Activated naive CD4-positive, alpha-beta T cell treated with anti-CD3 and anti-CD28 coated beads, Interleukin-2, amount 10 ng/mL, durations not matched to agents 7 days and 5 days (primary cell): ENCODE measurements at regions not wholly inside any gene's neighbourhood (a gene's known extent, or its start where the extent isn't known, plus 50 kb on each side); places are given as distances from the start of the nearest gene placed in this dataset.

Source experiments
- CTCF ChIA-PET: fragments of 350-600 bp; sonication (Branson Sonifier 250); formaldehyde crosslinking; loops from one replicate; lab custom pipeline; 2021; ENCODE audit warnings: antibody characterized with exemption; lab: Charles Lee
- DNase-seq: peaks from one replicate; pipeline ENCODE4 v3.0.0-alpha.2; 2020
- H3K27ac Mint-ChIP-seq: one replicate; pipeline ENCODE4 v1.8.0; 2021; ENCODE audit warnings: mild to moderate bottlenecking, moderate library complexity, mixed read lengths
- H3K27me3 Mint-ChIP-seq: one replicate; pipeline ENCODE4 v1.8.0; 2021; ENCODE audit warnings: mild to moderate bottlenecking, mixed read lengths
- H3K36me3 Mint-ChIP-seq: one replicate; pipeline ENCODE4 v1.8.0; 2021; ENCODE audit warnings: mixed read lengths
- H3K4me1 Mint-ChIP-seq: one replicate; pipeline ENCODE4 v1.8.0; 2021; ENCODE audit warnings: mixed read lengths
- H3K4me3 Mint-ChIP-seq: one replicate; pipeline ENCODE4 v1.8.0; 2021; ENCODE audit warnings: mild to moderate bottlenecking, moderate library complexity, mixed read lengths
- H3K9me3 Mint-ChIP-seq: one replicate; pipeline ENCODE4 v1.8.0; 2021; ENCODE audit warnings: mixed read lengths

GRCh38 chrX:26722666-26723428 is 506.9 kb downstream of the MAGEB5 start:
- no peak for DNase-seq
- H3K4me3 Mint-ChIP-seq: no peak overlapping the region
- no peak overlapping the region for H3K27ac Mint-ChIP-seq
- H3K9me3 Mint-ChIP-seq: peaks cover 4% of the 10 kb centered on the region
- H3K27me3 Mint-ChIP-seq: no peaks in the 10 kb centered on the region
- H3K4me1 Mint-ChIP-seq: no peaks in the 10 kb centered on the region
- no peaks in the 10 kb centered on the region for H3K36me3 Mint-ChIP-seq
- CTCF ChIA-PET: no interaction called here

- no peak for DNase-seq
- Mint-ChIP-seq H3K4me3 (no peak overlapping the region), H3K27me3 (no peaks in the 10 kb centered on the region), H3K4me1 (no peaks in the 10 kb centered on the region), H3K27ac (no peak overlapping the region), H3K36me3 (no peaks in the 10 kb centered on the region), H3K9me3 (peaks cover 3% of the 10 kb centered on the region)
- CTCF ChIA-PET: no interaction called here
Measured at GRCh38 chrX:26672571-26672970, 456.6 kb downstream of the MAGEB5 start.

GRCh38 chrX:26670521-26670920 is 454.6 kb downstream of the MAGEB5 start:
- Mint-ChIP-seq H3K4me1 (no peaks in the 10 kb centered on the region), H3K4me3 (no peak overlapping the region), H3K27ac (no peak overlapping the region), H3K27me3 (no peaks in the 10 kb centered on the region), H3K9me3 (peaks cover 3% of the 10 kb centered on the region), H3K36me3 (no peaks in the 10 kb centered on the region)
- no peak for DNase-seq
- CTCF ChIA-PET: no interaction called here

- CTCF ChIA-PET: no interaction called here
- Mint-ChIP-seq H3K36me3 (no peaks in the 10 kb centered on the region), H3K4me1 (no peaks in the 10 kb centered on the region), H3K27me3 (no peaks in the 10 kb centered on the region), H3K27ac (no peak overlapping the region), H3K4me3 (no peak overlapping the region), H3K9me3 (peaks cover 2% of the 10 kb centered on the region)
- no peak for DNase-seq
Measured at GRCh38 chrX:26664919-26665318, 448.9 kb downstream of the MAGEB5 start.

- CTCF ChIA-PET: no interaction called here
- Mint-ChIP-seq H3K36me3 (no peaks in the 10 kb centered on the region), H3K27ac (no peak overlapping the region), H3K4me1 (no peaks in the 10 kb centered on the region), H3K9me3 (no peaks in the 10 kb centered on the region), H3K27me3 (no peaks in the 10 kb centered on the region), H3K4me3 (no peak overlapping the region)
- no peak for DNase-seq
Measured at GRCh38 chrX:26653050-26653449, 437.1 kb downstream of the MAGEB5 start.

- CTCF ChIA-PET: interaction anchor here (0.7 kb wide), 1 partner anchor 685 kb away, joined by 4 read pairs; no protein-coding TSS in a partner anchor
- Mint-ChIP-seq H3K27me3 (no peaks in the 10 kb centered on the region), H3K36me3 (no peaks in the 10 kb centered on the region), H3K4me1 (no peaks in the 10 kb centered on the region), H3K27ac (no peak overlapping the region), H3K9me3 (no peaks in the 10 kb centered on the region), H3K4me3 (no peak overlapping the region)
- no peak for DNase-seq
Measured at GRCh38 chrX:26651755-26652154, 435.8 kb downstream of the MAGEB5 start.

GRCh38 chrX:26649534-26649933 is 433.6 kb downstream of the MAGEB5 start:
- no peak for DNase-seq
- Mint-ChIP-seq H3K9me3 (no peaks in the 10 kb centered on the region), H3K4me1 (no peaks in the 10 kb centered on the region), H3K4me3 (no peak overlapping the region), H3K36me3 (no peaks in the 10 kb centered on the region), H3K27me3 (no peaks in the 10 kb centered on the region), H3K27ac (no peak overlapping the region)
- CTCF ChIA-PET: no interaction called here

- Mint-ChIP-seq H3K9me3 (no peaks in the 10 kb centered on the region), H3K27me3 (no peaks in the 10 kb centered on the region), H3K36me3 (no peaks in the 10 kb centered on the region), H3K27ac (no peak overlapping the region), H3K4me1 (no peaks in the 10 kb centered on the region), H3K4me3 (no peak overlapping the region)
- no peak for DNase-seq
- CTCF ChIA-PET: no interaction called here
Measured at GRCh38 chrX:26631385-26631784, 415.4 kb downstream of the MAGEB5 start.

GRCh38 chrX:26613956-26614355 is 398.0 kb downstream of the MAGEB5 start:
- Mint-ChIP-seq H3K9me3 (no peaks in the 10 kb centered on the region), H3K36me3 (no peaks in the 10 kb centered on the region), H3K27me3 (no peaks in the 10 kb centered on the region), H3K4me1 (no peaks in the 10 kb centered on the region), H3K27ac (no peak overlapping the region), H3K4me3 (no peak overlapping the region)
- CTCF ChIA-PET: no interaction called here
- DNase-seq: no peak

GRCh38 chrX:26606971-26607370 is 391.0 kb downstream of the MAGEB5 start:
- no peaks in the 10 kb centered on the region for H3K27me3 Mint-ChIP-seq
- H3K4me3 Mint-ChIP-seq: no peak overlapping the region
- no peaks in the 10 kb centered on the region for H3K4me1 Mint-ChIP-seq
- no peaks in the 10 kb centered on the region for H3K36me3 Mint-ChIP-seq
- no peaks in the 10 kb centered on the region for H3K9me3 Mint-ChIP-seq
- CTCF ChIA-PET: no interaction called here
- DNase-seq: no peak
- H3K27ac Mint-ChIP-seq: no peak overlapping the region

GRCh38 chrX:26597981-26598380 is 382.0 kb downstream of the MAGEB5 start:
- H3K36me3 Mint-ChIP-seq: no peaks in the 10 kb centered on the region
- H3K4me3 Mint-ChIP-seq: no peak overlapping the region
- H3K4me1 Mint-ChIP-seq: no peaks in the 10 kb centered on the region
- CTCF ChIA-PET: no interaction called here
- no peak for DNase-seq
- H3K27me3 Mint-ChIP-seq: no peaks in the 10 kb centered on the region
- no peaks in the 10 kb centered on the region for H3K9me3 Mint-ChIP-seq
- no peak overlapping the region for H3K27ac Mint-ChIP-seq

- no peak for DNase-seq
- no peaks in the 10 kb centered on the region for H3K36me3 Mint-ChIP-seq
- H3K27ac Mint-ChIP-seq: no peak overlapping the region
- H3K4me1 Mint-ChIP-seq: no peaks in the 10 kb centered on the region
- no peaks in the 10 kb centered on the region for H3K9me3 Mint-ChIP-seq
- CTCF ChIA-PET: no interaction called here
- no peaks in the 10 kb centered on the region for H3K27me3 Mint-ChIP-seq
- no peak overlapping the region for H3K4me3 Mint-ChIP-seq
Measured at GRCh38 chrX:26590849-26591248, 374.9 kb downstream of the MAGEB5 start.

GRCh38 chrX:26586570-26586969 is 370.6 kb downstream of the MAGEB5 start:
- CTCF ChIA-PET: no interaction called here
- DNase-seq: no peak
- Mint-ChIP-seq H3K4me1 (no peaks in the 10 kb centered on the region), H3K36me3 (no peaks in the 10 kb centered on the region), H3K9me3 (no peaks in the 10 kb centered on the region), H3K27ac (no peak overlapping the region), H3K27me3 (no peaks in the 10 kb centered on the region), H3K4me3 (no peak overlapping the region)

- Mint-ChIP-seq H3K27me3 (no peaks in the 10 kb centered on the region), H3K27ac (no peak overlapping the region), H3K36me3 (no peaks in the 10 kb centered on the region), H3K9me3 (no peaks in the 10 kb centered on the region), H3K4me3 (no peak overlapping the region), H3K4me1 (no peaks in the 10 kb centered on the region)
- CTCF ChIA-PET: no interaction called here
- no peak for DNase-seq
Measured at GRCh38 chrX:26581091-26581490, 365.1 kb downstream of the MAGEB5 start.

GRCh38 chrX:26580021-26580420 is 364.1 kb downstream of the MAGEB5 start:
- H3K4me1 Mint-ChIP-seq: no peaks in the 10 kb centered on the region
- no peaks in the 10 kb centered on the region for H3K9me3 Mint-ChIP-seq
- no peaks in the 10 kb centered on the region for H3K36me3 Mint-ChIP-seq
- H3K27ac Mint-ChIP-seq: no peak overlapping the region
- CTCF ChIA-PET: no interaction called here
- H3K4me3 Mint-ChIP-seq: no peak overlapping the region
- DNase-seq: no peak
- no peaks in the 10 kb centered on the region for H3K27me3 Mint-ChIP-seq
